HG02885 (cell line): ENCODE measurements at regions not wholly inside any gene's neighbourhood (a gene's known extent, or its start where the extent isn't known, plus 50 kb on each side); places are given as distances from the start of the nearest gene placed in this dataset.
"Not testable (repeated sequence)": the region's sequence is repeated elsewhere in the genome, so short reads cannot be mapped to it uniquely, and the experiment has no call there.

Source experiments
- ATAC-seq: cut with Tn5 transposase; IDR thresholded peaks from one replicate; pipeline ENCODE4 v1.9.1; 2021; ENCODE audit warnings: mild to moderate bottlenecking; ENCODE audit not compliant: unreplicated experiment, poor library complexity

DNA sequence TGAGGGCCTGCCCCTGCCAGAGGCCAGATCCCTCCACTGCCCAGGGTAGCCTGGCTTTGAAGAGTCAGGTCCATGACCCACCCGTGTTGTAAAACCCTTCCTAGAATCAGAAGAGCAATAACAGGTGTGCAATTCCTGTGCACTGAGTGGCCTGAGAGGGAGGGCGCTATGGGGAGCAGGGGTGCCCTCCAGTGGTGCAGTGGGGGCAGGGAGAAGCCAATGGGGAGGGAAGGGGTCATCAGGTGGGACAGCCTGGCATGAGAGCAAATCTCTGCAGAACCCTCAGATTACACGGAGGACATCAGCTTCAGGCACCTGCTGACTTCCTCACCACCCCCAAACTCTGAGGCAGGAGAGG is 72.9 kb upstream of the ZNF469 start:
- no peak for ATAC-seq

DNA sequence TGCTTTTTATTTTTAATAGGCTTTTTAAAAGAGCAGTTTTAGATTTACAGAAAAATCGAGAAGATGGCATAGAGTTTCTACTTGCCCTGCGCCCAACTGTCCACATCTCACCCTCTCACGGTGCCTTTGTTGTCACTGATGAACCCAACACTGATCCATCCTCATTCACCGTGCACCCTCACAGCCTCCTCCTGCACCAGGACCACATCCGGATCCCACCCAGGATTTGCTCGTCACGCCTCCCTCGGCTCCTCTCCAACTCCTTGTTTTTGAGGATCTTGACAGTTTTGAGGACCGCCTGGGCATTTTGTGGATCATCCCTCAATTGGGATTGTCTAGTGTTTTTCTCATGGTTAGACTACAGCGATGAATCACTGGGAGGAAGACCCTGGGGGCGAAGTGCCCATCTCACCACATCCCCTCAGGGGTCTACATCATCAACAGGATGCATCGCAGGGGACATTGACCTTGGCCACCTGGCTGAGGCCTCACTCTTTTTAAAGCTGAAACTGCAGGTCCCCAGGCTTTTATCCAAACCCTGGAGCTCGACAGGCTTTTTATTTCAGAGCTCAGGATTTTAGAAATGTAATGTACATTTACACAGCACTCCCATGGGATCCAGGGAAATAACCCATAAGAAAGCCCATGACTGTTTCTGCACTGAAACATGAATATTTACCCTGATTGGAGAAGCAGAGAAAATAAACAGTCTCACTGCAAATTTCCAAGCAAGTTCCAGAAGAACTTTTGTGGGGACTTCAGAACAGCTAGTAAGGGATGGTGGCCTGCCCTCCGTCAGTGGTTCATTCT is 71.8 kb upstream of the ZNF469 start:
- no peak for ATAC-seq

DNA sequence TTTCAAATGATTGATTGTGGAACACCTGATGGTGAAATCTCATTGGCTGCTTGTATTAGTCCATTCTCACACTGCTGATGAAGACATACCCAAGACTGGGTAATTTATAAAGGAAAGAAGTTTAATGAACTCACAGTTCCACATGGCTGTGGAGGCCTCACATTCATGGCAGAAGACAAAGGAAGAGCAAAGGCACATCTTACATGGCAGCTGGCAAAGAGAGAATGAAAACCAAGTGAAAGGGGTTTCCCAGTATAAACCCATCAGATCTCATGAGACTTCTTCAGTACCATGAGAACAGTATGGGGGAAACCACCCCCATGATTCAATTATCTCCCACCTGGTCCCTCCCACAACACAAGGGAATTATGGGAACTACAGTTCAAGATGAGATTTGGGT is 70.9 kb upstream of the ZNF469 start:
- ATAC-seq, result not testable (repeated sequence)

DNA sequence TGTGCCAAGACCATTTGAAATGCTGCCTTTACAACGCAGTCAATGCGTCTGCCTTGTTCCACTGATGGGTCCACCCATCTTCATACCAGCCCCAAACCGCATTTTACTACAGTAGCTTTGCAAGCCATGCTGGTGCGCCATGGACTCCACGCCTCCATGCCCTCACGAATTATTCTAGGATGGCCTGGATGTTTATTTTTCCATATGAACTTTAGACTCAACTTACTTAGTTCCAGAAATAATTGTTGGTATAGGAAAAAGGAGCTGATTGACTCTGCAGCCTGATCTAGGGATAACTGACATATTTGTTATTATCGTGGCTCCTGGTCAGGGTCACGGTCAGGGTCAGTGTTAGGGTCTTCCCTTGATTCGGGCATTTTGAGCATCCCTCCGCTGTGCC is 70.0 kb upstream of the ZNF469 start:
- ATAC-seq, result no peak

DNA sequence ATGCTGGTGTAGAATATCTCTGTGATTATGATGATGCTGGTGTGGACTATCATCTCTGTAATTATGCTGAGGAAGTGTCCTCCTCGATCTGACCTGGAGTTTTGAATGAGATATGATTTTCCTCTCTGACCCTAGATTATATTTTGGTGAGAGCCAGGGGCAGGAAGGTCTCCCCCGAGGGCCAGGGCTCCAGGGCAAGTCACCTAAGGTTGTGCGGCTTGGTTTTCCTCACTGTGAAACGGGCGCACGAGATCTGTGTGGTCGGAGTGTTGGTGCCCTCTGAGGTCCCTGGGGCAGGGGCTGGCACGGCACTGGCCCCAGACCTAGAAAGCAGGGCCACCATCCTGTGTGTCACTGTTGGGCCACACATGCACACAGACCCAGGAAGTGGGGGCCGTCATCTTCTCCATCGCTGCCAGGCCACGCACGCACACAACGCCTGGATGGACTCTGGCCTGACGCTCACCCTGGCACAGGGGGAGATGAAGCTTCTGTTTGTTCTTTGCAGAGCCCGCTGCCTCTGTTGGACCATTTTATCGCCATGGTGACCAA is 67.7 kb upstream of the ZNF469 start:
- ATAC-seq, result no peak

DNA sequence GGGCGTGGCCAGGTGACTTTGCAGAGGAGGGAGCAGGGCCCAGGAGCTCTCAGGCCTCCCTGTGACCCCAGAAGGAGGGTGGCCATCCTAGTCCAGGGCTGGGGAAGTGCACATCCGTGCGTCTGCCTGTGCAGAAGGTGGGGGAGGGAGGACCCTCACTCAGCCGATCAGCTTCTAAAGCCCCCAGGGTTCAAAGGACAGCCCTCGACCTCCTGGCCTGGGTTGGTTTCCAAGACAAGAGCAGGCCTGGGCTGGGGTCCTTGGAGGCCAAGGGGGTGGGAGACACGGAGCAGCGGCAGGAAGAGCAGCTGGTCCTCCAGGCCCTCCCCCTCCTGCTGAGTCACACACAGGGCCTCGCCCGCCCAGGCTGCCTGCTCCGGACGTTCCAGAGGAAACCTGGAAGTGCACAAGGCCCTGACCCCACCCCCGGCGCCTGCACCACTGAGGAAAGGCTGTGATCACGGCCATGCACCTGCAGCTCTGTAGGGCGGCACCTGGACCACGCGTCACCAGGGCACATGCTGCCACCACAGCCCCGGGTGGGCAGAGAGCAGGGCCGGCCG is 67.1 kb upstream of the ZNF469 start:
- ATAC-seq, result no peak

DNA sequence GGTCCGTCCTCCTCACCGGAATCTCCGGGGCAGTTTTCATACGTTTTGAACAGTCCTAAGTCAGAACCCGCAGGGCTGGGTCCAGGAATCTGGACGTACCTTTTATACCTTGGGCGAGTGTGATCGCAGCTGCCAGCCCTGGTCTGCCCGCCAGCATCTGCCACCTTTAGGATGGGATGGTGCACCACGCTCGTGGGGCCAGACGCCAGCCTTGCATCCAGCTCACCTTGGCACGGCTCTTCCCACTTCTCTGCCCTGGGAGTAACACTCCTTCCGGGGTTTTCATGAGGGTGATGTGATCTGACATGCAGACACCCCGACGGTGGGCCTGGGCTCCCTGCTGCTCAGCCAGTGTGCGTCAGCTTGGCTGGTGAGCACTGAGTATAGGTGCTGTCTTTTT is 66.6 kb upstream of the ZNF469 start:
- no peak for ATAC-seq

GRCh38 chr16:88316941-88317612 is 65.7 kb upstream of the ZNF469 start:
- no peak for ATAC-seq

GRCh38 chr16:88317613-88317965 is 65.2 kb upstream of the ZNF469 start:
- no peak for ATAC-seq

DNA sequence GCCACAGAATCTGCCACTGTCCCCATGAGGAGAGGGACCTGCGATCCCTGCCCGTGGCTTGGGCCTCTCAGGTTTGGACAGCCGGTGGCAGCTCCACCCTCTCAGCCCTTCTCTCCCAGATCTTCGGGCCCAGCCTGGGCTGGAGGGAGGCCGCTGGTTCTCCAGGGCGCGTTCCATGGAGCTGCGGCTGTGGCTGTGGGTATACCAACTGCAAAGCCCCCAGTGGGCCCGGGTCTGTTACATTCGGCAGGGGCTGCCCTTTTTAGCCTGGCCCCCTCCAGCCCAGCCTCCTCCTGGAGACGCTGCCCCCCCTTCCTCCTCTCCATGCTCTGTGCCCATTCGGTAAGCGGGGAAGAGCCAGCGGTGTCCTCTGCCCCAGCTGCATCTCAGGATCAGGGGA is 64.7 kb upstream of the ZNF469 start:
- ATAC-seq, result no peak

GRCh38 chr16:88318521-88318920 is 64.2 kb upstream of the ZNF469 start:
- no peak for ATAC-seq

DNA sequence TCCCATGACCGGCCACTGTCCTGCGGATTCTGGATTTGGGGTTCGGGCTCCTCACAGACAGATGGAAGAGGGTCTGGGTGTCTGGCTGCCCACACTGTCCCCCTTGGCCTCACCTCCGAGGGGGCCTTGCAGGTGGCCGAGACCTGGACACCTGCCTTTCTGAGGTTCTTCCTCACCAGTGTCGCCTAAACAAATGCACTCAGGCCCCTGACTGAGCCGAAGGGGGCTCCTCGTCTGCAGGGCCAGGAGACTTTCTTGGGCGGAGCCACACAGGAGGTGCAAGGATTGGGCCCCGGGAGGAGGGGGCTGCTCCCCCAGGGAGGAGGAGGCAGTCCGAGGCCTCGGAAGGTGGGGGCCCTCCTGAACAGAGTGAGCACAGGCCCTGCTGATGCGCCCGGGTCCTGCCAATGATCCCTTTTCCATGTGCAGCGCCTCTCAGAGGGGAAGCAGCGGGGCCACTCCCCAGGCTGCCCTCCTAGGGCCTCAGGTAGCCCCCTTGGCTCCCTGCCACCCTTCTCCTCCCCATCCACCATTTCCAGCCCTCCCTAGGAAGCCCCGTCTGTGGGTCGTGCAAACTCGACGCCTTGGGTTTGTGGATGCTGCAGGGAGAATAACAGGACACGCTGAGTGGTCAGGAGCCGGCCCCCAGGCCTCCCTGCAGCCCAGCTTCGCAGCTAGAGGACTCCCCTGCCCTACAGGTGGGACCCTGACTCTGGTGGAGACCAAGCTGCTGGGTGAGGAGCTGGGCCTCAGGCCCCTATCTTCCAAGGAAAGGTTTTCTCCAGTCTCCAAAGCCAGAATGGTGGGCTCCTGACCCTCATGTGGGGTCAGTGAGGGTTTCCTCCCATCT is 63.4 kb upstream of the ZNF469 start:
- no peak for ATAC-seq

GRCh38 chr16:88320947-88321634 is 61.7 kb upstream of the ZNF469 start:
- ATAC-seq, result no peak

DNA sequence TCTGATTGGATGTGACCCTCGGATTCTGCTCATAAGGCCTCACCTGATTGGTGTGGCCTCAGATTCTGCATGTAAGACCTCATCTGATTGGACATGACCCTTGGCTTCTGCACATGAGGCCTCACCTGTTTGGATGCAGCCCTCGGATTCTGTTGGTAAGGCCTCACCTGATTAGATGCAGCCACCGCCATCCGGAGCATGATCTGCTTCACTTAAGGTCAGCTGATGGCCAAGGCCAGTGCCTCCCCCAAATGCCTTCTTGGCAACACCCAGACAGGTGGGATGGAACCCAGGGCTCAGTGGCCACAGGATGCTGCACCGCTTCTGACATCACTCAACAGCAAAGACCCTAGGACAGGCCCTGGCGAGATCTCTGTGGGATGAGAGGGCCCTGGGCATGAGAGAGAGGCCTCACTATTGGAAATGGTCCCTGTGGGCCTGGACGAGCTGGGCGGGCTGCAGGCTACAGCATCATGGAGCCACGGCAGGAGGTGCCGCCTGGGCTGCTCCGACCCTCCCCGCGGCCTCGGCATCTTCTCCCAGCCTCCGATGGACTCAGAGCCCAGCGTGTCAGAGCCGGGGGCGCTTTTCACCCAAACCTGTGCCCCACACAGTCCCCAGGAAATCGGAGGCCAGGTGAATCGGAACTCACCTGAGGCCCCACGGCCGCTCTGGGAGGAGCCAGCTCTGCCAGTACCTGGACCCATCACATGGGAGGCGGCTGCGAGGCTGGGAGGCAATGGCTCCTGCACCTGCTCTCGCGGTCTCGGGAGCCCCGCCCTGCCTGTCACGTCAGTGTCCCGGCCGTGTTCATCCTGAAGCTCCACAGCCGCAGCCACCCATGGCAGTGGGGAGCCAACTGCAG is 60.9 kb upstream of the ZNF469 start:
- no peak for ATAC-seq

DNA sequence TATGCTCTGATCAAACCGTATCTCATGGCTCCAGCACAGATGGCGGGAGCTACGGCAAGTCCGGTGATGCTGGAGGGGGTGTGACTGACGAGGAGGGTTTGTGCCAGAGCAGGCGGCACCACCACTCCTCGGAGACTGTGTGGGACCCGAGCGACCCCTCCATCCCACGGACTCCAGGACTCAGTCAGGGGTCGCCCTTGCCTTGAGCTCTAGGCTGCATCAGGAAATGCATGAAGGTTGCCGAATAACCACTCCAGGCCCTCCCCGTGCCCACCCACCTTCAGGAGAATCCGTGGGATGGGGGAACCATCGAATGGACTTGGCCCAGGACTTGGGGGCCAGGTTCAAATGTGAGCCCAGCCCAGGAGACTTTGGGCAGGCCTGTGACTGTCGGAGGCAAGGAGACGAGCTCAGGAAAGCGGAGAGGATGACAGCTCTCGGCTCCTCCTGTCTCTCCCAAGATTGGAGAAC is 60.2 kb upstream of the ZNF469 start:
- ATAC-seq, result no peak

GRCh38 chr16:88323041-88323440 is 59.7 kb upstream of the ZNF469 start:
- no peak for ATAC-seq

DNA sequence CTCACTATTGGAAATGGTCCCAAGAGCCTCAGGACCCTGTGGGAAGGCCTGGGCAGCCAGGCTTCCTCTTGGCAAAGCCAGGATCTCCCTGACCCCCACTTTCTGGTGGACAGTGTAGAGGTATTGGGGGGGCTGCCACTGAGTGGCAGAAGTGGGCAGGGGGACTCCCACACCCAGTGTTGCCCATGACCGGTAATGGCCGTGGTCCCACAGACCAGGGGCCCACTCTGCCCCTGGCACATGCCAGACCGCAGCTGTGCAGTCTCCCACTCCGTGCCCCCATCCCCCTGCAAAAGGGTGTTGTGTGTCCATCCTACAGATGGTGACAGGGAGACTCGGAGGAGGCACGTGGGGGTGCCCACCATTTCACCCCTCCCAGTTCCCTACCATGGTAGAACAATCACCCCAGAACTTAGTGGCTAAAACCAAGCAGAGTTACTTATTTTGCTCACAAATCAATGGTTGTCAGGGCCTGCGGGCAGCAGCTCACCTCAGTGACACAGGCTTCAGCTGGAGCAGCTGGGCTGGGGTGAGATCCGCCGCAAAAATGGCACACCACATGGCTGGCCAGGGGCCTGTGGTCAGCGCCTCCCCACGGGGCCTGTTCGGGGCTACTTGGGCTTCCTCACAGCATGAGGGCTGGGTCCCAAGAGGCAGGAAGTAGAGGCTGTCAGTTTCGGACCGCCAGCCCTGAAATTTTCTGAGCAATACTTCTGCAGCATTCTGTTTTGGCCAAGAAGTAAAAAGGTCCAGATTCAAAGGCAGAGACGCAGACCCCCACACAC is 59.0 kb upstream of the ZNF469 start:
- no peak for ATAC-seq

DNA sequence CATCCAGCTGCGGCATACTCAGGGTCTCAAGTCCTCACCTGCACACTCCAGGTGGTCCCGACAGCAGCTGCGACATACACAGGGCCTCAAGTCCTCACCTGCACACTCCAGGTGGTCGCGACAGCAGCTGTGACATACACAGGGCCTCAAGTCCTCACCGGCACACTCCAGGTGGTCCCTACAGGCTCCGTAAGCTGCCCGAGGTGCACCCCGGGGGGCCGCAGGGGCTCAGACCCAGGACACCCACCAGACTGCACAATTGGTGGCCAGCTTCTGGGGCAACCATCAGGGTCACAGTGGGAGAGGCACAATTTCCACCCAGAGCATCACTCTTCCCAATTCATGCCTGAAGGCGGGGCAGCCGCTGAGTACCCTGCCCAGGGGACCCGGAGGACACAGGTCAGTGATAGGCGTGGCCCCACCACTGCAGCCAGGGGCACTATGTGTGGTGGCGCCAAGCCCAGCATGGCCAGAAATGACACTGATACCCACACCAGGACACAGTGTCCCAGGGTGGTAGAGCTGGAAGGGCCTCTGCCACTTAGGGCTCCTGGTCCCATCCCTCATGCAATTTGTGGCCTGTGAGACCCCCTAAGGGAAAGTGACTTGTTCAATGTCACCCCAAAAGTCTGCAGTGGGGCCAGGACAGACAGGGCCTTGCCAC is 57.5 kb upstream of the ZNF469 start:
- no peak for ATAC-seq
